HG02943 (cell line): ENCODE measurements at regions not wholly inside any gene's neighbourhood (a gene's known extent, or its start where the extent isn't known, plus 50 kb on each side); places are given as distances from the start of the nearest gene placed in this dataset.

Experiments used
- ATAC-seq: cut with Tn5 transposase; IDR thresholded peaks from one replicate; pipeline ENCODE4 v1.9.1; 2021; ENCODE audit warnings: mild to moderate bottlenecking, low read depth, moderate library complexity; ENCODE audit not compliant: unreplicated experiment

GRCh38 chr12:85504164-85504563, 224.1 kb downstream of the ALX1 start:
- no peak for ATAC-seq

GRCh38 chr12:85504624-85505023, 224.6 kb downstream of the ALX1 start:
- no peak for ATAC-seq

- ATAC-seq: no peak
Measured at GRCh38 chr12:85507456-85507855, 227.4 kb downstream of the ALX1 start.

- ATAC-seq: peak; percentile 45
Measured at GRCh38 chr12:85509081-85509856, 229.2 kb downstream of the ALX1 start.

- peak; percentile 95 for ATAC-seq
Measured at GRCh38 chr12:85509857-85510256, 229.8 kb downstream of the ALX1 start.

GRCh38 chr12:85516039-85516438, 236.0 kb downstream of the ALX1 start:
- no peak for ATAC-seq

GRCh38 chr12:85516667-85517325, 236.8 kb downstream of the ALX1 start:
- ATAC-seq: no peak

GRCh38 chr12:85519163-85519562, 239.1 kb downstream of the ALX1 start:
- ATAC-seq: no peak

GRCh38 chr12:85523197-85523596, 243.2 kb downstream of the ALX1 start:
- ATAC-seq: no peak

- peak; percentile 73 for ATAC-seq
Measured at GRCh38 chr12:85527192-85527591, 247.2 kb downstream of the ALX1 start.

- ATAC-seq: no peak
Measured at GRCh38 chr12:85529896-85530295, 249.9 kb downstream of the ALX1 start.

- ATAC-seq: no peak
Measured at GRCh38 chr12:85530456-85530855, 250.4 kb downstream of the ALX1 start.

GRCh38 chr12:85531341-85531740, 251.3 kb downstream of the ALX1 start:
- ATAC-seq: peak; percentile 94

- ATAC-seq: no peak
Measured at GRCh38 chr12:85549640-85550039, 269.6 kb downstream of the ALX1 start.

GRCh38 chr12:85550924-85551323, 270.9 kb downstream of the ALX1 start:
- no peak for ATAC-seq

- no peak for ATAC-seq
Measured at GRCh38 chr12:85552461-85552860, 272.4 kb downstream of the ALX1 start.

GRCh38 chr12:85557850-85558249, 277.8 kb downstream of the ALX1 start:
- no peak for ATAC-seq

- ATAC-seq: no peak
Measured at GRCh38 chr12:85558684-85559083, 277.5 kb downstream of the RASSF9 start.

- no peak for ATAC-seq
Measured at GRCh38 chr12:85559127-85559526, 277.1 kb downstream of the RASSF9 start.

GRCh38 chr12:85559536-85559935, 276.7 kb downstream of the RASSF9 start:
- no peak for ATAC-seq

- no peak for ATAC-seq
Measured at GRCh38 chr12:85562765-85563164, 273.4 kb downstream of the RASSF9 start.

- ATAC-seq: no peak
Measured at GRCh38 chr12:85564786-85565185, 271.4 kb downstream of the RASSF9 start.
